NB4 (cell line): ENCODE measurements at regions not wholly inside any gene's neighbourhood (a gene's known extent, or its start where the extent isn't known, plus 50 kb on each side); places are given as distances from the start of the nearest gene placed in this dataset.
"Not testable (repeated sequence)": the region's sequence is repeated elsewhere in the genome, so short reads cannot be mapped to it uniquely, and the experiment has no call there.

ENCODE experiments used
- CTCF ChIP-seq: IDR thresholded peaks from one replicate; pipeline ENCODE4 v1.5.1; 2012; ENCODE audit warnings: low read depth, low read length
- POLR2A ChIP-seq: IDR thresholded peaks from 2 replicates; pipeline ENCODE4 v1.6.1; 2011; ENCODE audit warnings: mild to moderate bottlenecking; ENCODE audit not compliant: insufficient read length; ENCODE audit errors: extremely low read depth

DNA sequence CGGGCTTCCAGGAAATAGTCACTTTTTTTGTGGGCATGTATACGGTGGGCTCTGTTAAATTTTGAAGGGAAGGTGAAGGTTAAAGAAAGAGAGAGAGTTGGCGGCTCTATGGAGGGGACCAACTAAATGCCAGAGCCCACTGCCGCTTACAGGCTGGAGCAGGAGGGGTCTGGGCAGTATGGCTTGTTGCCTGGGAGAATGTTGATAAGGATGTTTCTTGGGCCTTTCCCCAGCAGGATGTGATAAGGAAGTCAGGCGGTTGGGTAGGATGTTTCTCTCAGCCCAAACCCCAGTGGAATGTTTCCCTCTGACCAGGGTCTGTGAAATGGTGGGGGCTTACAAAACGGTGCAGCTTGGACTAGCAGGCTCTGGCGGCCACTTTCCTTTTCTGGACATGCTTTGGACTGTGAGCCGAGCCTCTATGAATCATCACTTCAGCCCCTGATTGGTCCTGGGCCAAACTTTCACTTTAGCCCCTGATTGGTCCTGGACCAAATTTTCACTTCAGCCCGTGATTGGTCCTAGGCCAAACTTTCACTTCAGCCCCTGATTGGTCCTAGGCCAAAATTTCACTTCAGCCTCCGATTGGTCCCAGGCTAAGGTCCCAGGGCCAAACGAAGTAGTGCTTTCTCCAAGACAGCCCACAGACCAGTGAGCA is 630.7 kb downstream of the KCNJ18 start:
- TF ChIP-seq POLR2A, CTCF: not testable (repeated sequence)
